ENCODE measurements at regions not wholly inside any gene's neighbourhood (a gene's known extent, or its start where the extent isn't known, plus 50 kb on each side); places are given as distances from the start of the nearest gene placed in this dataset.

DNA sequence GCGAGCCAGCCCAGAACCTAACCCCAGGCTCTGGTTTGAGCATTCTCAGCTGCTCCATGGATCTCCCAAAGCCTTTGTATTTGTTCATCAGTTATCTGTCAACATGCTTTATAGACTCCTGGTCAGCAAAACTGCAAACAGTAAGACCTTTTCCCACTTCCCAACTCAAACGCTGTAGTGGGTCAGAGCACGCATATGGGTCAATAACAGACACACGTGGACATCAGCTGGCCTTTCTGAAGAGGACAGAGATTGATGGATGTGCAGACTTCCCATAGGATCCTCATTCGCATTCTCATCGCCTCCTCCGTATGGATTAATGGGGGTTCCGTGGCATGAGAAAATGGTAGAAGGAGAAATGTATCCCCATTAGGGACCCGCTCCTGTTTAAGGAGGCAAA is 508.1 kb downstream of the EIPR1 start:
- TF ChIP-seq, protein P1, sequence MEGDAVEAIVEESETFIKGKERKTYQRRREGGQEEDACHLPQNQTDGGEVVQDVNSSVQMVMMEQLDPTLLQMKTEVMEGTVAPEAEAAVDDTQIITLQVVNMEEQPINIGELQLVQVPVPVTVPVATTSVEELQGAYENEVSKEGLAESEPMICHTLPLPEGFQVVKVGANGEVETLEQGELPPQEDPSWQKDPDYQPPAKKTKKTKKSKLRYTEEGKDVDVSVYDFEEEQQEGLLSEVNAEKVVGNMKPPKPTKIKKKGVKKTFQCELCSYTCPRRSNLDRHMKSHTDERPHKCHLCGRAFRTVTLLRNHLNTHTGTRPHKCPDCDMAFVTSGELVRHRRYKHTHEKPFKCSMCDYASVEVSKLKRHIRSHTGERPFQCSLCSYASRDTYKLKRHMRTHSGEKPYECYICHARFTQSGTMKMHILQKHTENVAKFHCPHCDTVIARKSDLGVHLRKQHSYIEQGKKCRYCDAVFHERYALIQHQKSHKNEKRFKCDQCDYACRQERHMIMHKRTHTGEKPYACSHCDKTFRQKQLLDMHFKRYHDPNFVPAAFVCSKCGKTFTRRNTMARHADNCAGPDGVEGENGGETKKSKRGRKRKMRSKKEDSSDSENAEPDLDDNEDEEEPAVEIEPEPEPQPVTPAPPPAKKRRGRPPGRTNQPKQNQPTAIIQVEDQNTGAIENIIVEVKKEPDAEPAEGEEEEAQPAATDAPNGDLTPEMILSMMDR (conservative IDR thresholded peaks at IDR 0.05; ENCODE audit: low read depth, low read length): no peak
- no peak for DNase-seq (ENCODE audit: low read depth)
- no peak overlapping the region for H3K4me3 ChIP-seq (ENCODE audit: low read depth, low read length)

DNA sequence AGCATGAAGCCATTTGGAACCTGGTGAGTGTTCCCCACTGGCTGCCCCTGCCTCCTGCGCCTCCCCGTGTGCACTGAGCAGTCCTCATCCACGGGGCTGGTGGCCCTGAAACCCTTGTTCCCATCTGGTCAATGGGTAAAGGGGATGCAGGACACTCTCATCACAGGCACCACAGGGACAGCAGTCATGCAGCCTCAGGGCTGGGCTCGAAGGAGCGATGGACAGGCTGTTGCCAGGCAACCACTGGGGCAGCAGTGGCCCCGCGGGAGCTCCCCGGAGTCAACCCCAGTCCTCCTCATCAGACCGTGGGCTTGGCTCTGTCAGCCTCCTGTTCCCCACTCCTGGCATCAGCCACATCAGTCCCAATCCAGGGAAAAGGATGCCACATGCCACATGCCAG is 509.5 kb downstream of the EIPR1 start:
- TF ChIP-seq, protein P1 (conservative IDR thresholded peaks at IDR 0.05; ENCODE audit: low read depth, low read length): no peak
- DNase-seq (ENCODE audit: low read depth): no peak
- H3K4me3 ChIP-seq (ENCODE audit: low read depth, low read length): no peak overlapping the region

DNA sequence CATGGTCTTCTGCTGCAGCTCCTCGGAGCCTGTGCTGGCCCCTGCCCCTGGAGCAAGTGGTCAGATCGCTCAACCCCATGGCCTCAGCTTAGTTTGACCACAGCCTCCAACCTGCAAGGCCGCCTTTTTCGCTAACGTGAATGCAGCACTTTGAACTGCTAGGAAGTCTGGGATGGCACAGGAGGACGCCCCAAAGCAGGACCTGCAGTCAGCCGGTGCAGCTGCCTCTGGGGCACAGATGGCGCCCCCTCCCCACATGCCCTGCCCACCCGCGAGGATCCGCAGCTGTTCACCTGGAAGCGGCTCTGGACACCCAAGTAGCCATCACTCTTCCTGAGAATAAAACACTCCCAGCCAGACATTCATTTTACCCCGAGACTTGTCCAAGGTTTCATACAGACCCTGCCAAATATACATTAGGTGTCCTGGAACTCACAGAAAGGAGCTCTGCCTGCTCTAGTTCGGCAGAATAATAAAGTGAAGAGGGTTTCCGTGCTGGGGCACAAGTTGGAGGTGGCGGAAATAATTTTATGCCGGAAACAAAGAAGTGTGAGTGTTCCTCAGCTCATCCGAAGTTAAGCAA is 510.1 kb downstream of the EIPR1 start:
- no peak for DNase-seq (ENCODE audit: low read depth)
- no peak overlapping the region for H3K4me3 ChIP-seq (ENCODE audit: low read depth, low read length)
- TF ChIP-seq, protein P1 (conservative IDR thresholded peaks at IDR 0.05; ENCODE audit: low read depth, low read length): no peak

DNA sequence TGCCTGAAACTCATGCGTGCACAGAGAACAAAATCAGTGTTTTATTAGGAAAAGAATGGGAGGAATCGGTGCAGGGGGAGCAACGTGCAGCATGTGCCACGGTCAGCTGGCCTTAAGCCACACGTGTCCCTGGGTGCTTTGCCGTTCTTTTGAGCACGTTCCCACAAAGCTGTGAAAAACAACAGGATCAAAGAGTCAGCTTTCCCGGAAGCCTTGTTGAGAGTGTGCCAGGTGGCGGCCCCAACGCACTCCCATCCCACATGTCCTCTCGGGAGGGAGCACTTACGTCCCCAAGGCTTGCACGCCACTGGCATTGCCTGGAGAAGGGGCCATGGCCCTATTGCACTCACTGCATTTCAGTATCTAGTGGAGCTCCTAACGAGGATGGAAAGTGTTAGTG is 511.2 kb downstream of the EIPR1 start:
- TF ChIP-seq, protein P1 (conservative IDR thresholded peaks at IDR 0.05; ENCODE audit: low read depth, low read length): no peak
- no peak overlapping the region for H3K4me3 ChIP-seq (ENCODE audit: low read depth, low read length)
- no peak for DNase-seq (ENCODE audit: low read depth)

DNA sequence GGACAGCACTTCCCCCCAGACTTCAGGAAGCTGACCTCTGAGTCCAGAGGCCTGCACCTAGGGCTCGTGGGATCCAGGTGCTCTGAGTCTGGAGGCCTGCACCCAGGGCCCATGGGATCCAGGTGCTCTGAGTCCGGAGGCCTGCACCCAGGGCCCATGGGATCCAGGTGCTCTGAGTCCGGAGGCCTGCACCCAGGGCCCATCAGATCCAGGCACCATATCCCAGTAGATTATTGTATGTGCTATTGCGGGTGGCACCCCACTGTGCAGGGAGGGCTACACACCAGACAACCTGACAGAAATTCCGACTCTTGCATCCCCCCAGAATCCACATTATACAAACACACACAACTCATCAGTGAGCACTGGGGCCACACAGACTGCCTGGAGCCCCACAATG is 515.2 kb downstream of the EIPR1 start:
- DNase-seq (ENCODE audit: low read depth): no peak
- TF ChIP-seq, protein P1 (conservative IDR thresholded peaks at IDR 0.05; ENCODE audit: low read depth, low read length): no peak
- H3K4me3 ChIP-seq (ENCODE audit: low read depth, low read length): no peak overlapping the region

DNA sequence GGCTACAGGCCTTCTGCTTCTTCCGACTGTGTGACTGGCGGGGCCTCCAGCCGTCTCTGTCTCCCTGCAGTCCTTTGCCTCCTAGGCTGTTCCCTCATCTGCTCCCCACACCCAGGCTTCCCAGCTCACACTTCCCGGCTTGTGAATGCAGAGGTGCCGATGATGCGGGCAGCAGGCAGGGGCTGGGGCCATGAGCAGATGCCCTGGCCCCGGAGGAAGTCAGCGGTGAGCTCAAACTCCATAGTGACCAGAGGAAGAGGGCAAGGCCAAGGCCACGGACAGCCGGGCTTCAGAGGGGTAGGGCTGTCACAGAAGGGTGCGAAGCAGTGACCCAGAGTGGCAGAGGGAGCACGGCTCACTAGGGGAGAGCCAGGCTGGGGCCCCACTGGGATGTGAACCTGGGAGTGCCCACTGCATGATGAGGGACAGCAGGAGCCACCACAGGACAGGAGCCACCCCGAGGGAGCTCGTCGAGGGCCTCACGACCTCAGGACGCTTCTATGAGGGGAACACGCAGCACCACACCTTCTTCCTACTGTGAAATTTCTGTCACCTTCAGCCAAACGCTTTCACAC is 515.9 kb downstream of the EIPR1 start:
- DNase-seq (ENCODE audit: low read depth): no peak
- H3K4me3 ChIP-seq (ENCODE audit: low read depth, low read length): no peak overlapping the region
- TF ChIP-seq, protein P1 (conservative IDR thresholded peaks at IDR 0.05; ENCODE audit: low read depth, low read length): no peak

Measured in choroid plexus epithelial cell (primary cell).